IMR-90 (cell line): ENCODE measurements at regions not wholly inside any gene's neighbourhood (a gene's known extent, or its start where the extent isn't known, plus 50 kb on each side); places are given as distances from the start of the nearest gene placed in this dataset.

Experiments
- ATAC-seq: fragments of 200-7000 bp; cut with Tn5 transposase; 2 replicates; pipeline ENCODE4 v1.9.1; 2020; ENCODE audit warnings: low read depth, mild to moderate bottlenecking, moderate library complexity
- BruUV-seq: library from RNA; stranded (reverse); fragments of 400-500 nt; replicated peaks from 2 replicates; lab custom pipeline; 2021; lab: Mats Ljungman, UMichigan
- CTCF ChIA-PET: fragments of 300-600 bp; formaldehyde crosslinking; extraction: SDS; loops from one replicate; lab custom pipeline; 2021; ENCODE audit warnings: antibody characterized with exemption; lab: Yijun Ruan, JAX
- POLR2A ChIA-PET: fragments of 300-600 bp; sonication (Branson Sonifier 250); formaldehyde crosslinking; loops from one replicate; lab custom pipeline; 2022; ENCODE audit warnings: antibody characterized with exemption; ENCODE audit not compliant: unreplicated experiment; lab: Charles Lee
- DNase-seq: peaks from one replicate; pipeline ENCODE4 v3.0.0; 2013
- H2AFZ ChIP-seq: replicated peaks from 2 replicates; pipeline ENCODE3; 2013; ENCODE audit warnings: low read length, mild to moderate bottlenecking; ENCODE audit not compliant: poor library complexity
- H2AK5ac ChIP-seq: 2 replicates; pipeline ENCODE4 v1.6.1; 2013; ENCODE audit warnings: low read depth, low read length, inconsistent platforms
- H2AK9ac ChIP-seq: replicated peaks from 2 replicates; pipeline ENCODE3; 2013; ENCODE audit warnings: mild to moderate bottlenecking, low read depth, low read length, moderate library complexity; ENCODE audit not compliant: poor library complexity
- H2BK120ac ChIP-seq: 2 replicates; pipeline ENCODE4 v1.6.1; 2013; ENCODE audit warnings: low read depth, low read length, inconsistent platforms
- H2BK15ac ChIP-seq: 3 replicates; pipeline ENCODE4 v1.6.1; 2013; ENCODE audit warnings: low read depth, low read length, inconsistent platforms
- H2BK20ac ChIP-seq: 2 replicates; pipeline ENCODE4 v1.6.1; 2013; ENCODE audit warnings: low read depth, mild to moderate bottlenecking, inconsistent platforms, low read length, moderate library complexity
- H2BK5ac ChIP-seq: 2 replicates; pipeline ENCODE4 v1.6.1; 2013; ENCODE audit warnings: mild to moderate bottlenecking, low read depth, low read length, inconsistent platforms; ENCODE audit not compliant: poor library complexity, severe bottlenecking
- H3K14ac ChIP-seq: replicated peaks from 2 replicates; pipeline ENCODE4 v1.6.1; 2013; ENCODE audit warnings: low read depth, low read length, inconsistent platforms
- H3K18ac ChIP-seq: 2 replicates; pipeline ENCODE4 v1.6.1; 2013; ENCODE audit warnings: low read depth, low read length, control low read depth
- H3K23ac ChIP-seq: 2 replicates; pipeline ENCODE4 v1.6.1; 2013; ENCODE audit warnings: low read depth, low read length, inconsistent platforms
- H3K27ac ChIP-seq: 2 replicates; pipeline ENCODE4 v1.5.1; 2013; ENCODE audit warnings: mild to moderate bottlenecking, control low read depth, low read length; ENCODE audit not compliant: insufficient read depth
- H3K27me3 ChIP-seq: 2 replicates; pipeline ENCODE4 v1.6.1; 2013; ENCODE audit warnings: low read length; ENCODE audit not compliant: control insufficient read depth, insufficient read depth
- H3K36me3 ChIP-seq: 2 replicates; pipeline ENCODE4 v1.6.1; 2013; ENCODE audit warnings: low read length, mixed read lengths; ENCODE audit not compliant: control insufficient read depth, insufficient read depth
- H3K4ac ChIP-seq: 2 replicates; pipeline ENCODE4 v1.6.1; 2013; ENCODE audit warnings: low read depth, low read length, inconsistent platforms
- H3K4me1 ChIP-seq: 2 replicates; pipeline ENCODE4 v1.6.1; 2013; ENCODE audit warnings: low read length, mixed read lengths; ENCODE audit not compliant: control insufficient read depth, insufficient read depth
- H3K4me2 ChIP-seq: 2 replicates; pipeline ENCODE4 v1.6.1; 2013; ENCODE audit warnings: low read depth, mild to moderate bottlenecking, control low read depth, low read length, moderate library complexity
- H3K4me3 ChIP-seq: 2 replicates; pipeline ENCODE4 v1.5.1; 2013; ENCODE audit warnings: low read depth, mild to moderate bottlenecking, control low read depth, low read length, moderate library complexity; ENCODE audit not compliant: insufficient read depth
- H3K56ac ChIP-seq: 2 replicates; pipeline ENCODE4 v1.6.1; 2013; ENCODE audit warnings: low read length, inconsistent platforms; ENCODE audit not compliant: insufficient read depth; ENCODE audit errors: extremely low read depth
- H3K79me1 ChIP-seq, 2 experiments: 2 replicates each; pipeline ENCODE4 v1.6.1; 2013; ENCODE audit warnings: low read length in 2 of 2, inconsistent platforms in 1 of 2, low read depth in 1 of 2
- H3K9ac ChIP-seq: 2 replicates; pipeline ENCODE4 v1.6.1; 2013; ENCODE audit warnings: low read depth, low read length, control low read depth
- H3K9me1 ChIP-seq: 2 replicates; pipeline ENCODE4 v1.6.1; 2013; ENCODE audit warnings: low read length, inconsistent platforms; ENCODE audit not compliant: insufficient read depth
- H3K9me3 ChIP-seq: 2 replicates; pipeline ENCODE4 v1.6.1; 2013; ENCODE audit warnings: low read length; ENCODE audit not compliant: control insufficient read depth, insufficient read depth
- H4K20me1 ChIP-seq: 2 replicates; pipeline ENCODE4 v1.6.1; 2013; ENCODE audit warnings: low read length, inconsistent platforms; ENCODE audit not compliant: insufficient read depth
- H4K5ac ChIP-seq: 2 replicates; pipeline ENCODE4 v1.6.1; 2013; ENCODE audit warnings: mild to moderate bottlenecking, low read depth, low read length, control low read depth
- H4K8ac ChIP-seq, 2 experiments: 2 replicates each; pipeline ENCODE4 v1.6.1; 2013; ENCODE audit warnings: low read depth in 2 of 2, low read length in 2 of 2, control low read depth in 1 of 2, inconsistent platforms in 1 of 2
- H4K91ac ChIP-seq: 2 replicates; pipeline ENCODE4 v1.6.1; 2013; ENCODE audit warnings: low read depth, low read length, inconsistent platforms; ENCODE audit not compliant: insufficient read depth
- BHLHE40 ChIP-seq: fragments of 150-350 bp; IDR thresholded peaks from 2 replicates; pipeline ENCODE4 v1.6.1; 2016; ENCODE audit warnings: mild to moderate bottlenecking, low read depth, low read length
- CEBPB ChIP-seq: IDR thresholded peaks from 2 replicates; pipeline ENCODE4 v1.6.1; 2012; ENCODE audit warnings: low read depth, low read length, improper control_type of control experiment
- CHD1 ChIP-seq: IDR thresholded peaks from 2 replicates; pipeline ENCODE4 v1.6.1; 2012; ENCODE audit warnings: low read depth, low read length, improper control_type of control experiment
- ELK1 ChIP-seq: fragments of 150-350 bp; IDR thresholded peaks from 2 replicates; pipeline ENCODE4 v1.6.1; 2016; ENCODE audit warnings: low read depth, mild to moderate bottlenecking, low read length, moderate library complexity, borderline replicate concordance
- MAFK ChIP-seq: IDR thresholded peaks from 2 replicates; pipeline ENCODE4 v1.6.1; 2012; ENCODE audit warnings: low read depth, low read length, improper control_type of control experiment
- MAZ ChIP-seq: IDR thresholded peaks from 2 replicates; pipeline ENCODE4 v1.6.1; 2012; ENCODE audit warnings: low read depth, mild to moderate bottlenecking, low read length, improper control_type of control experiment, moderate library complexity, borderline replicate concordance
- MXI1 ChIP-seq: IDR thresholded peaks from 2 replicates; pipeline ENCODE4 v1.6.1; 2012; ENCODE audit warnings: low read depth, mild to moderate bottlenecking, low read length, moderate library complexity, borderline replicate concordance
- POLR2A ChIP-seq: IDR thresholded peaks from 2 replicates; pipeline ENCODE4 v1.6.1; 2012; ENCODE audit warnings: mild to moderate bottlenecking, low read depth, low read length
- RAD21 ChIP-seq: IDR thresholded peaks from 2 replicates; pipeline ENCODE4 v1.6.1; 2012; ENCODE audit warnings: low read length, improper control_type of control experiment
- RCOR1 ChIP-seq: IDR thresholded peaks from 2 replicates; pipeline ENCODE4 v1.6.1; 2012; ENCODE audit warnings: mild to moderate bottlenecking, low read length, improper control_type of control experiment; ENCODE audit not compliant: insufficient replicate concordance
- SMC3 ChIP-seq: fragments of 150-350 bp; IDR thresholded peaks from 2 replicates; pipeline ENCODE4 v1.6.1; 2016; ENCODE audit warnings: low read depth, mild to moderate bottlenecking, antibody characterized with exemption, low read length, moderate library complexity
- USF2 ChIP-seq: fragments of 150-350 bp; IDR thresholded peaks from 2 replicates; pipeline ENCODE4 v1.6.1; 2017; ENCODE audit warnings: mild to moderate bottlenecking, antibody characterized with exemption, low read length, low read depth
- WGBS, 2 experiments: methylation state at CpG; one replicate each; pipeline versions ENCODE4 v1.1.5 to v1.1.7; 2013; ENCODE audit warnings: missing lambda C conversion rate in 2 of 2; ENCODE audit not compliant: insufficient read length in 1 of 2; ENCODE audit errors: extremely low coverage in 2 of 2; 5-methylcytosine and 5-hydroxymethylcytosine counted together
- dilution Hi-C: fragments of 300-500 bp; cut with HindIII; formaldehyde crosslinking; loops from one replicate; pipeline ENCODE4 v1.14.3; 2018; ENCODE audit warnings: low sequenced_read_pairs; ENCODE audit not compliant: unreplicated experiment
- in situ Hi-C: fragments of 300-500 bp; cut with MboI; formaldehyde crosslinking; loops from 3 replicates; pipeline ENCODE4 v1.14.3; 2019; ENCODE audit warnings: low sequenced_read_pairs, inconsistent platforms, mixed read lengths
- intact Hi-C: fragments of 100-400 bp; cut with micrococcal nuclease; formaldehyde crosslinking; loops from 2 replicates; pipeline ENCODE4 v1.10.0; 2022

- no peaks in the 10 kb centered on the region for H3K79me1 ChIP-seq
- H3K27me3 ChIP-seq: no peaks in the 10 kb centered on the region
- in situ Hi-C loops (no loop called here), dilution Hi-C loops (no loop called here), intact Hi-C loops (no loop called here)
- H3K9me1 ChIP-seq: no peaks in the 10 kb centered on the region
- no CpG with 5 or more reads among the region's 2 CpGs for WGBS, 2 experiments
- no peaks in the 10 kb centered on the region for H3K4me1 ChIP-seq
- H2BK120ac ChIP-seq: no peak overlapping the region
- H2BK15ac ChIP-seq: no peak overlapping the region
- H4K20me1 ChIP-seq: no peaks in the 10 kb centered on the region
- no peak for DNase-seq
- H4K5ac ChIP-seq: no peak overlapping the region
- no peak overlapping the region for H3K4ac ChIP-seq
- H3K9me3 ChIP-seq: no peaks in the 10 kb centered on the region
- H3K56ac ChIP-seq: no peak overlapping the region
- H3K18ac ChIP-seq: no peak overlapping the region
- no peak overlapping the region for H3K23ac ChIP-seq
- H4K91ac ChIP-seq: no peak overlapping the region
- ATAC-seq: no peak
- no peaks in the 10 kb centered on the region for H3K36me3 ChIP-seq
- H3K4me2 ChIP-seq: no peak overlapping the region
- CTCF ChIA-PET: no interaction called here
- H3K4me3 ChIP-seq: no peak overlapping the region
- no peak overlapping the region for H3K27ac ChIP-seq
- TF ChIP-seq ELK1: no peak
- no peak for TF ChIP-seq MXI1
- TF ChIP-seq CHD1: no peak
- no peak for TF ChIP-seq RAD21
- no peak for TF ChIP-seq RCOR1
- TF ChIP-seq USF2: no peak
- TF ChIP-seq BHLHE40: no peak
- TF ChIP-seq CEBPB: no peak
- TF ChIP-seq POLR2A: no peak
- TF ChIP-seq MAZ: no peak
- no peak for TF ChIP-seq MAFK
- no peak for TF ChIP-seq SMC3
- POLR2A ChIA-PET: no interaction called here
- H2BK5ac ChIP-seq: no peak overlapping the region
- no peak overlapping the region for H2AK9ac ChIP-seq
- no TSS peak for BruUV-seq
- H3K14ac ChIP-seq: no peak overlapping the region
- H4K8ac ChIP-seq: no peak overlapping the region
- no peak overlapping the region for H2AFZ ChIP-seq
- H2AK5ac ChIP-seq: no peak overlapping the region
- H3K9ac ChIP-seq: no peak overlapping the region
- no peak overlapping the region for H2BK20ac ChIP-seq
These were observed 303.1 kb downstream of the CTH start for GRCh38 chr1:70714149-70714548.
